Common myeloid progenitor, CD34-positive (primary cell): ENCODE measurements at regions not wholly inside any gene's neighbourhood (a gene's known extent, or its start where the extent isn't known, plus 50 kb on each side); places are given as distances from the start of the nearest gene placed in this dataset.
"Not testable (repeated sequence)": the region's sequence is repeated elsewhere in the genome, so short reads cannot be mapped to it uniquely, and the experiment has no call there.

Source experiments
- CTCF ChIA-PET: fragments of 350-600 bp; sonication (Branson Sonifier 250); formaldehyde crosslinking; loops from one replicate; lab custom pipeline; 2021; ENCODE audit warnings: antibody characterized with exemption; lab: Charles Lee
- POLR2A ChIA-PET: fragments of 350-600 bp; sonication (Branson Sonifier 250); formaldehyde crosslinking; loops from one replicate; lab custom pipeline; 2021; ENCODE audit warnings: antibody characterized with exemption; lab: Charles Lee
- DNase-seq, 3 donors: peaks; one replicate each; pipeline versions ENCODE4 v3.0.0 to v3.0.0-alpha.2; 2013
- H3K27ac ChIP-seq, 2 experiments: 1 replicate in 1 of 2; 2 replicates in 1 of 2; pipeline ENCODE4 v1.7.0; 2013; ENCODE audit warnings: inconsistent platforms in 2 of 2, low read length in 2 of 2, mild to moderate bottlenecking in 2 of 2, low read depth in 1 of 2, moderate library complexity in 1 of 2; ENCODE audit not compliant: severe bottlenecking in 2 of 2, insufficient read depth in 1 of 2, poor library complexity in 1 of 2
- H3K27me3 ChIP-seq, 5 experiments: replicated peaks in 2 of 5; 1 replicate in 3 of 5; 2 replicates in 2 of 5; pipeline versions ENCODE4 v1.6.1 to v1.7.0; 2013; ENCODE audit warnings: low read length in 4 of 5, mild to moderate bottlenecking in 2 of 5, moderate library complexity in 2 of 5, inconsistent platforms in 1 of 5; ENCODE audit not compliant: insufficient read depth in 5 of 5, control insufficient read depth in 4 of 5
- H3K36me3 ChIP-seq, 4 experiments: 1 replicate in 2 of 4; 2 replicates in 2 of 4; pipeline versions ENCODE4 v1.6.1 to v1.7.0; 2013; ENCODE audit warnings: low read length in 3 of 4, control low read depth in 1 of 4, mild to moderate bottlenecking in 1 of 4; ENCODE audit not compliant: control insufficient read depth in 4 of 4, insufficient read depth in 4 of 4
- H3K4me1 ChIP-seq, 4 experiments: 1 replicate in 3 of 4; 2 replicates in 1 of 4; pipeline versions ENCODE4 v1.6.1 to v1.7.1; 2013; ENCODE audit warnings: low read length in 3 of 4, mild to moderate bottlenecking in 3 of 4, control low read depth in 1 of 4, inconsistent platforms in 1 of 4, moderate library complexity in 1 of 4; ENCODE audit not compliant: control insufficient read depth in 4 of 4, insufficient read depth in 4 of 4; ENCODE audit errors: control extremely low read depth in 1 of 4
- H3K4me3 ChIP-seq, 7 experiments: 1 replicate in 4 of 7; 2 replicates in 3 of 7; pipeline versions ENCODE4 v1.5.1 to v1.7.0; 2013; ENCODE audit warnings: mild to moderate bottlenecking in 7 of 7, low read length in 6 of 7, moderate library complexity in 6 of 7, inconsistent platforms in 2 of 7, low read depth in 2 of 7, control low read depth in 1 of 7; ENCODE audit not compliant: insufficient read depth in 4 of 7, control insufficient read depth in 1 of 7; ENCODE audit errors: extremely low read depth in 1 of 7
- H3K9me3 ChIP-seq, 5 experiments: 1 replicate in 4 of 5; 2 replicates in 1 of 5; pipeline versions ENCODE4 v1.6.1 to v1.7.1; 2013; ENCODE audit warnings: low read length in 4 of 5, mild to moderate bottlenecking in 2 of 5, inconsistent platforms in 1 of 5, low read depth in 1 of 5, moderate library complexity in 1 of 5; ENCODE audit not compliant: control insufficient read depth in 4 of 5, insufficient read depth in 2 of 5; ENCODE audit errors: control extremely low read depth in 1 of 5
- WGBS: methylation state at CpG from one replicate; pipeline ENCODE4 v1.1.5; 2013; ENCODE audit not compliant: insufficient coverage; 5-methylcytosine and 5-hydroxymethylcytosine counted together

GRCh38 chr1:99553819-99554218 is 92.1 kb upstream of the PALMD start:
- H3K4me3 ChIP-seq, H3K27ac ChIP-seq, CTCF ChIA-PET, POLR2A ChIA-PET, DNase-seq, H3K9me3 ChIP-seq, H3K36me3 ChIP-seq, H3K27me3 ChIP-seq, H3K4me1 ChIP-seq: not testable (repeated sequence)
- WGBS = 67% methylated on average over 3 of the region's 3 CpGs

GRCh38 chr1:99554727-99555126 is 91.2 kb upstream of the PALMD start:
- Histone ChIP-seq H3K36me3 (no peaks in the 10 kb centered on the region), H3K27ac (no peak overlapping the region), H3K4me1 (no peaks in the 10 kb centered on the region), H3K9me3 (no peaks in the 10 kb centered on the region), H3K4me3 (no peak overlapping the region), H3K27me3 (no peaks in the 10 kb centered on the region)
- CTCF ChIA-PET = no interaction called here
- WGBS = 83% methylated on average over 1 of the region's 2 CpGs
- DNase-seq = no peak
- POLR2A ChIA-PET = no interaction called here

DNA sequence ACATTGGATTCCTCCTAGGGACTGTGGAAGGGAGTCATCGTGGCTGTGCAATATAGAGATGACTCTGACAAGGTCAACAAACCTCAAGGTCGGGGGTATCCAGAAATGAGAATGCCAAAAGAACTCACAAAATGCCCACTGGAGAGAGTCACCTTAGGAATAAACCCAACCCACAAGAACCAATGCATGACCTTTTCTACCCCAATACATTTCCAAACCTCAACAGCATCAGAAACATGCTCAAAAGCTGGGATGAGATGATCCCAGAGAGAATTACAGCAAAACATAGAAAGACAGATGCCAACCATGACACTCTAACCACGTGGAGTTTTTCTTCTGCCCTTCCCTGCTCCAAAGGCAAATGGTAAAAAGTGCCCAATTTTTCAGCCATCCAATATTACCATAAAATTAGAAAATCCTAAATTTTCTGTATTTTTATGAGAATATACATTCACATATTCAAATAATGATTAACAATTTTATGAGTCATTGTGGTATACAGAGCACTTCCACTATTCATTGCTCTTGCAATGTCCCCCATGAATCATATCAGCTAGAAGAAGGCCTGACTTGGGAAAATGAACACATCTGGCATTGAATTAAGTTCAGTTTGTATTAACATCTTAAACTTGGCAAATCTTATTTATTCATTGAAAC is 88.2 kb upstream of the PALMD start:
- Histone ChIP-seq H3K27me3 (no peaks in the 10 kb centered on the region), H3K9me3 (peaks cover 0 to 4% (median 0%) of the 10 kb centered on the region in 5 experiments), H3K4me3 (no peak overlapping the region), H3K36me3 (no peaks in the 10 kb centered on the region), H3K27ac (no peak overlapping the region), H3K4me1 (no peaks in the 10 kb centered on the region)
- ChIA-PET POLR2A (no interaction called here), CTCF (no interaction called here)
- WGBS = 100% methylated on average over 1 of the region's 3 CpGs
- no peak for DNase-seq

DNA sequence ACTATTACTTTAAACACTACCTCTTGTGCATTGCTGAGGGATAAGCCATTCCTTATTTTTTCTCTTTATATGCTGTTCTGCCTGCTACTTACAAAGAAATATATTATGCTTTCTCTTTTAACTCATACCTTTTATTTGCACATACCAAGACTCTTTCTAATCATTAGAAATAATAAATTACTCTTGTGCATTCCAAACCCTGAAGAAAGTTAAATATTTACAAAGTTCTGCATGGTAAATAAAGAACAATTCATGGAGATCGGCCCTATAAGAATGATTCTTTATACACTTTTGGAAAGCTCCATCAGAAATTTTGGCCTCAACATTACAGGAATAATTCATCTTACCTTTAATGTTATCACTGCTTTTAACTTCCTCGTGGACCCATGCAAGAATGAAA is 86.7 kb upstream of the PALMD start:
- H3K9me3 ChIP-seq = peaks cover 0 to 4% (median 0%) of the 10 kb centered on the region in 5 experiments
- CTCF ChIA-PET = no interaction called here
- POLR2A ChIA-PET = no interaction called here
- no peaks in the 10 kb centered on the region for H3K27me3 ChIP-seq
- no peak overlapping the region for H3K4me3 ChIP-seq
- H3K27ac ChIP-seq = no peak overlapping the region
- 100% methylated on average over 2 of the region's 2 CpGs for WGBS
- no peaks in the 10 kb centered on the region for H3K4me1 ChIP-seq
- DNase-seq = no peak
- H3K36me3 ChIP-seq = no peaks in the 10 kb centered on the region

DNA sequence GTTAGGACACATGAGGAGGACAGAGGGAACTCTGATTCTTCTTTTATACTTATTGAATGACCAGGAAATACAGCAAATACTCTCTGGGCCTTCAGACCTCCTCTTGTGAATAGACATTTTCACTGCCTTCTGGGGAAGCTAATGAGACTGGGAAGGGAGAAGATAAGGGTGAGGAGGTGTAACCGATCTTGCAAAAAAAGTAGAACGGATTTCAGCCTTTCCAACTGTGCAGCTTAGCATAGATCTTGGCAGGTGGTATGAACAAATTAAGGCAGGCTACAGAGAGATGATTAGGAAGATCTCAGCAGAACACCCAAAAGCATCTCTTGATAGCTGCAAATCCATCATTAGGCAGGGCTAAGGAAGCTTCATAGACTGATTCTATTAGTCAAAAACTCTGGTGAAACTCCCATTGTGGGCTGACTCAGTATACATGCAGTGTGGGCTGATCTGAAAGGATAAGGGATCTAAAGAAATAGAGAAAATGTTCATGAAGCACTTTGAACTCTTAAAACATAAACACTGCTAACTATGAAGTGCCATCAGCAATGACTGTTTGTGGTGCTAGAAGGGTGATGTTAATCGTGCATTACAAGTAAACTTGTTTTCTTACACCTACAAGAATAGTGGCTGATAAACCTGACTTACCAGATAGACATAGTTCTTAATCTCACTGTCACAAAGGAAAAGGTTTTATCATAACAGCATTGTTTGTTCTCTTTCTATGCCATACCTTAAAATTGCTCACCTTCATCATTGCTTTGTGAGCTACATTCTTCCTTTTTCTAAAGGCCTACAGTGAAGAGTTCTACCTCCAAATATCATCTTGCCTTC is 85.5 kb upstream of the PALMD start:
- Histone ChIP-seq H3K27ac (no peak overlapping the region), H3K27me3 (no peaks in the 10 kb centered on the region), H3K4me3 (no peak overlapping the region), H3K9me3 (peaks cover 0 to 4% (median 0%) of the 10 kb centered on the region in 5 experiments), H3K36me3 (no peaks in the 10 kb centered on the region), H3K4me1 (no peaks in the 10 kb centered on the region)
- WGBS = 100% methylated on average over 2 of the region's 3 CpGs
- ChIA-PET POLR2A (no interaction called here), CTCF (no interaction called here)
- no peak for DNase-seq

DNA sequence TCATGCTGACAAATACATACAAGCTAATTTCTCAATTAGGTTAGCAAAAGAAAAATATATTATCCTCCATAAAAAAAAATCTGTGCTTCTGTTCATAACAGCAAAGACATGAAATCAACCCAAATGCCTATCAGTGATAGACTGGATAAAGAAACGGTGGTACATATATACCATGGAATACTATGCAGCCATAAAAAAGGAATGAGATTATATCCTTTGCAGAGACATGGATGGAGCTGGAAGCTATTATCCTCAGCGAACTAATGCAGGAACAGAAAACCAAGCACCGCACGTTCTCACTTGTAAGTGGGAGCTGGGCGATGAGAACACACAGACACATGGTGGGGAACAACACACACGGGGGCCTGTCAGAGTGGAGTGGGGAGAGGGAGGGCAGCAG is 84.0 kb upstream of the PALMD start:
- no peak overlapping the region for H3K4me3 ChIP-seq
- POLR2A ChIA-PET = no interaction called here
- H3K27me3 ChIP-seq = no peaks in the 10 kb centered on the region
- H3K4me1 ChIP-seq = no peaks in the 10 kb centered on the region
- H3K27ac ChIP-seq = no peak overlapping the region
- CTCF ChIA-PET = no interaction called here
- no peaks in the 10 kb centered on the region for H3K36me3 ChIP-seq
- 93% methylated on average over 3 of the region's 6 CpGs for WGBS
- no peak for DNase-seq
- peaks cover 0 to 4% (median 0%) of the 10 kb centered on the region in 5 experiments for H3K9me3 ChIP-seq

DNA sequence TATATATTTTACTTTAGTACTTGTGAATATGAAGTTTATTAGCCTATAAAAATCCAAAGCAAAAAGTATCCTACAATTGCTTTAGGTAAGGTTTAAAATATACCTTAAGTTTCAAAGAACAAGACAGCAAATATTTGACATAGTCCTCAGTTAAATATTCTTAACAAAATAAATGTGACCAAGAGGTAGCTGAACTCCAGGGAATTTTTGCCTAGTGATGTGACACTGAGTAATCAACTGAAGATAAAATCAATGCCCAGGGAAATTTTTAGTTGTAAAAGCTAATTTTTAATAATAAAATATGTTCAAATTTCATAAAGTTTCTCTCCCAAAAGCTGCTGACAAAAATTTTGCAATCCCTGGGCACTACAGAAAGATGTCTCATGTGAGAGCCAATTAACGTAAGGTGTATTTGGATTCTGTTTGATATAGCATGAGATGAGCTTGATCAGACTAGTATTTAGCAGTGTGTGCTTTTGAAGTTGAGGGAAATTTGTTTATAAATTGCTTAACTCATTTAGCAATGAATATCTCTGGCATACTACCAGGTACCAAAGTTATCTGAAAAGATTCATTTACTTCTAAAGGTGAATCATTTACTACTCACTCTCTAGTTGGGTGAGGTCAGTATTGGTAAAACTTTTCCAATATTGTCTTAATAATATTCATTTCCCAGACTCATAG is 80.2 kb upstream of the PALMD start:
- Histone ChIP-seq H3K4me3 (no peak overlapping the region), H3K27ac (no peak overlapping the region), H3K9me3 (peaks cover 0 to 4% (median 0%) of the 10 kb centered on the region in 5 experiments), H3K4me1 (no peaks in the 10 kb centered on the region), H3K27me3 (no peaks in the 10 kb centered on the region), H3K36me3 (no peaks in the 10 kb centered on the region)
- ChIA-PET CTCF (no interaction called here), POLR2A (no interaction called here)
- DNase-seq = no peak
- 100% methylated on average over 1 of the region's 1 CpG for WGBS
